HG03442 (cell line): ENCODE measurements at regions not wholly inside any gene's neighbourhood (a gene's known extent, or its start where the extent isn't known, plus 50 kb on each side); places are given as distances from the start of the nearest gene placed in this dataset.
"Not testable (repeated sequence)": the region's sequence is repeated elsewhere in the genome, so short reads cannot be mapped to it uniquely, and the experiment has no call there.

Source experiments
- ATAC-seq: cut with Tn5 transposase; IDR thresholded peaks from one replicate; pipeline ENCODE4 v1.9.1; 2021; ENCODE audit warnings: mild to moderate bottlenecking, moderate library complexity; ENCODE audit not compliant: unreplicated experiment

DNA sequence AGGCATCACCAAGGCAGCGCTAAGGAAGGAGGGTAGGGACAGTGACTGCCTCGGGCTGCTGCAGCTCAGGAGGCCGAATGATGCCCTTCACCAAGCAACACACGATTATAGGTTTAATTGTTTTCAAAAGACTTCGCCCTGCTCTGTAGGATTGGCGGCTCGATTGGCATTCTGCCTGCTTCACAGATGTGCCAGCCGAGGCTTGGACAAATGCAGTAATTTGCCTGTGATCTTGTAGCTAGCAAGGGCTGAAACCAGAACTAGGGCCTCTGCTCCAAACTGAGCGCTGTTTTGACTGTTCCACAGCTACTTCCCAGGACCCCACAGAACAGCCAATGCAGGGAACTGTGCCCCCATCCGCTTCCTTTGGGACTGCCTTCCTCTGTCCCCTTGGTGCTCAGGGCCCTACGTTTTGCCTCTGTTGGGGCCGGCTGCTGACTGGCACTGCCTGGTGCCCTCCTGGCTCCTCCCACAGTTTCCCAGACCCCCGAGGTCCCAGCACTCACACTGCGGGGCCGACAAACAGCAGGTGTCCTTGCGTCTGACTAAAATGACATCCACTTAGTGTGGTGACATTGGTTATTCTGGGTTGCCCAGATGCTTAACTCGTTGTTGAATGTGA, 62.6 kb upstream of the EN2 start:
- no peak for ATAC-seq

DNA sequence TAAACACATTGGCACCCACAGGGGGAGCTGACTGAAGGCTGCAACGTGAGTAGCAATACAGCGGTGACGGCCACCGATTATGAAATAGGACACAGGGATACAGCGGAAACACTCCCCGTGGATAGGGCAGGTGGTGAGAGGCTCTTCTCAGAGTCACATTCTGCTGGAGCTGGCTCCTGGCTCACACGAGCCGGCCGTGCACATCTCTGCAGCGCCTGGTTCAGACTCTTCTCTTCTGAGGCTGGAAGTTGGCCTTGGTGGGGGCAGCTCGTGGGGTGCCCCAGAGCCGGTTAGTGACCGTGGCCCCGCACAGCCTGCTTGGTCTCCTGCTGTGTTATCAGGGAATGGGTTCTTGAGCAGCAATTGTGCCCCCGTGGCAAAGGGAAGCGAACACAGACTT, 61.3 kb upstream of the EN2 start:
- no peak for ATAC-seq

DNA sequence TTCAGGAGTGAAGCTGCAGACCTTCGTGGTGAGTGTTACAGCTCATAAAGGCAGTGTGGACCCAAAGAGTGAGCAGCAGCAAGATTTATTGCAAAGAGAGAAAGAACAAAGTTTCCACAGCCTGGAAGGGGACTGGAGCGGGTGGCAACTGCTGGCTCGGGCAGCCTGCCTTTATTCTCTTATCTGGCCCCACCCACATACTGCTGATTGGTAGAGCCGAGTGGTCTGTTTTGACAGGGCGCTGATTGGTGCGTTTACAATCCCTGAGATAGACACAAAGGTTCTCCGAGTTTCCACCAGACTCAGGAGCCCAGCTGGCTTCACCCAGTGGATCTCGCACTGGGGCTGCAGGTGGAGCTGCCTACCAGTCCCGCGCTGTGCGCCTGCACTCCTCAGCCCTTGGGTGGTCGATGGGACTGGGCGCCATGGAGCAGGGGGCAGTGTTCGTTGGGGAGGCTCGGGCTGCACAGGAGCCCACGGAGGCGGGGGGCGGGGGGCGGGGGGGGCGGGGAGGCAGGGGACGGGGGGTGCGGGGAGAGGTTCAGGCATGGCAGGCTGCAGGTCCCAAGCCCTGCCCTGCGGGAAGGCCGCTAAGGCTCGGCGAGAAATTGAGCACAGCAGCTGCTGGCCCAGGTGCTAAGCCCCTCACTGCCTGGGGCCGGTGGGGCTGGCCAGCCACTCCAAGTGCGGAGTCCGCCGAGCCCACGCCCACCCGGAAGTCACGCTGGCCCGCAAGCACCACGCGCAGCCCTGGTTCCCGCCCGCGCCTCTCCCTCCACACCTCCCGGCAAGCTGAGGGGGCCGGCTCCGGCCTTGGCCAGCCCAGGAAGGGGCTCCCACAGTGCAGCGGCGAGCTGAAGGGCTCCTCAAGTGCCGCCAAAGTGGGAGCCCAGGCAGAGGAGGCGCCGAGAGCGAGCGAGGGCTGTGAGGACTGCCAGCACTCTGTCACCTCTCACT, 59.9 kb upstream of the EN2 start:
- ATAC-seq, result not testable (repeated sequence)

DNA sequence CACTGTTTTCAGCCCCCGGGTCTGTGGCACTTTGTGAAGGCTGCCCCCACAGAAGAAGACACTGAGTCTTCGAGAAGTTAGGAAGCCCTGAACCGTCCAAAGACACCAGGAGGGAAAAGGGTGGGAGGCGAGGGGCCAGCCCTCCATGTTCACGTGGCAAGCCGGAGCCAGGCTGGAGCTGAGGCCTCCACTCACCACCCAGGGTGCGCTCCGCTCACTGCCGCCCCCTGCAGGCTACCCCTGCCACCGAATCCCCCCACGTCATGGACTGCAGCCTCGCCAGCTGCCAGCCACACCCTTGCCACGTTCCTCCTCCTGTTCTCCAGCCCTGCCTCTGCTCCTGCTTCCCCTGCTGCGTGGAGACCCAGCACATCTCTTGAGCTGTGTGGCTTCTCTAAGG, 59.0 kb upstream of the EN2 start:
- no peak for ATAC-seq

DNA sequence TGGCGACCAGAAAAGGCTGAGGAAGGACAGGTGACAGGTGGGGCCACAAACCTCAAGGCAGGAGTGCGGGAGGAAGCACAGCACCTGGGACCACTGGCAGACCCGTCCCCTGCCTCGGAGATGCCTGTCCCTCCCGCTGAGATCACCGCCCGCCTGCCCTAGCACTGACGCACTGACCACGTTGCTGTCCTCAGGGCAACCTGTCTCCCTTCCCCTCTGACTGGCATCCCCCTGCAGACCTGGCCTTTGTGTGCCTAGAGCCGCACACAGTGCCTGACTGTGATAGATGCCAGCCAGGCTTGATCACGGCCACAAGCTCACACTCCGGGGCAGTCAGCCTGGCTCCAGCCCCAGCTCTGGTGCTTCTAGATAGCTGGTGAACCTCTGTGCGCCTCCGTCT, 58.4 kb upstream of the EN2 start:
- ATAC-seq, result no peak

DNA sequence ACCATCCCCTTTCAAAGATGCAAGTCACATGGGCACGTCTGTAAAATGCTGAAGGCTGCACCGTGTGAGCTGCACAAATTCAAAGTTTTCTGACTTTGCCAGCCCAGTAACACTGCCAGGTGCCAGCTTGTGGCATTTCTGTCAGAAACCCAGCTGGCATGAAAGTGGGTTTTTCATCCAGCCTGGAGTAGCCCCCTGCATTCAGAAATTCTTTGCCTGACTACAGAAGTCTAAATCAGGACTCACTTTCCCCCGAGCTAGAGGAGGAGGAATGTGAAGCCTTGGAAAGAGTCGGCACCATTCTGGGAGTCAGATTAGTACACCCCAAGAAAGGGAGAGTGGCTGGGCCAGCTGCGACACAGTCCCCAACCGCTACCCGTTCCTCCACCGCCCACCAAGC, 56.7 kb upstream of the EN2 start:
- no peak for ATAC-seq

DNA sequence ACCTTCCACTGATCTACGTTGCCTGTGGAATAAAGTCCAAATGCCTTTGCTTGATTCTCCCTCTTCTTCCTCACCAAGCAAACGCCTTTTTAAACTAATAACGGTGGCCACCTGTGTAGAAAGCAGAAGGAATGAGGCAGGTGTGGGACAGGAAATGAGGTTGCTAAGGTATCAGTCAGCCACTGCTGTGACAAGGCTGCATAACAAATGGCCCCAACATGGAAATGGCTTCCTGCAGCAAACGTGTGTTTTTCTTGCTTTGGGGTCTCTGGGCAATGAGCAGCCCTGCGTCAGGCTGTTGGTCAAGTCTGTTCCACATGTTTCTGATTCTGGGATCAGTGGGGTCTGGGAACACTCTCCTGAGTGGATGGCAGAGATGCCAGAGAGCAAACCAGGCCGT, 56.0 kb upstream of the EN2 start:
- ATAC-seq, result no peak

DNA sequence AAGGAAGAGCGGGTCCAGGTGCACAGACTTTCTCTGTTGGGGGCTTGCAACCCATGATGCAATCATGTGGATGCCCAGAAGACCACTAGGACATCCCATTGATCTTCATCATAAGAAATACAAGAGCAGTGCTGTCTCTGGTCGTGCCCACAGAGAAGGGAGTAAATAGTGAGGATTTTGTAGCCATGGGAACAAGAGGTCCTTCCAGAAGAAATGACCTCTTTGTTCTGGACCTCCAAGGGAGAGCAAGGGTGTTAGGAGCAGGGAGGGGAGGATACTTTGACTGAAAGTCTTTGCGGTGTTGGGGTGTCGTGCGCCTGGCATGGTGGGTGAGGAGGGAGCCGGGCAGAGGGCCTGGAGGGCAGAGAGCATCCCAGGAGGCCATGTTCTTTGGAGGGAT, 55.0 kb upstream of the EN2 start:
- no peak for ATAC-seq

DNA sequence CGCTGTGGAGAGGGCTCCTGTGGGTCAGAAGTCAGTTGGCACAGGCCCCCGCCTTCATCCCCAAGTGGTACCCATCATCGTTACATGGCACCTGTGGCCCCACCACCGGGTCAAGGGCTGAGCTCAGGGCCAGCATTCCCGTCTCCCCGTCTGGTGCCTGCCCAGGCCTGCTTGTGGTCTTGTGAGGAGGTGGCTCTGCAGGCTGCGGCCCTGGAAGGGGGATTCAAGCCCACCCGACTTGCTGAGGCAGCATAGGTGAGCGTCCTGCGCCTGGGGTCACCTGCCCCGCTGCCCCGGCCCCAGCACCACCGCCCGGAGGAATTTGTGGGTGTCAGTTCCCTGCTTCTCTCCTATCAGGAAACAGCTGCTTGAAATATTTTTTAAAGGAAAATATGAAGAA, 53.0 kb upstream of the EN2 start:
- no peak for ATAC-seq

DNA sequence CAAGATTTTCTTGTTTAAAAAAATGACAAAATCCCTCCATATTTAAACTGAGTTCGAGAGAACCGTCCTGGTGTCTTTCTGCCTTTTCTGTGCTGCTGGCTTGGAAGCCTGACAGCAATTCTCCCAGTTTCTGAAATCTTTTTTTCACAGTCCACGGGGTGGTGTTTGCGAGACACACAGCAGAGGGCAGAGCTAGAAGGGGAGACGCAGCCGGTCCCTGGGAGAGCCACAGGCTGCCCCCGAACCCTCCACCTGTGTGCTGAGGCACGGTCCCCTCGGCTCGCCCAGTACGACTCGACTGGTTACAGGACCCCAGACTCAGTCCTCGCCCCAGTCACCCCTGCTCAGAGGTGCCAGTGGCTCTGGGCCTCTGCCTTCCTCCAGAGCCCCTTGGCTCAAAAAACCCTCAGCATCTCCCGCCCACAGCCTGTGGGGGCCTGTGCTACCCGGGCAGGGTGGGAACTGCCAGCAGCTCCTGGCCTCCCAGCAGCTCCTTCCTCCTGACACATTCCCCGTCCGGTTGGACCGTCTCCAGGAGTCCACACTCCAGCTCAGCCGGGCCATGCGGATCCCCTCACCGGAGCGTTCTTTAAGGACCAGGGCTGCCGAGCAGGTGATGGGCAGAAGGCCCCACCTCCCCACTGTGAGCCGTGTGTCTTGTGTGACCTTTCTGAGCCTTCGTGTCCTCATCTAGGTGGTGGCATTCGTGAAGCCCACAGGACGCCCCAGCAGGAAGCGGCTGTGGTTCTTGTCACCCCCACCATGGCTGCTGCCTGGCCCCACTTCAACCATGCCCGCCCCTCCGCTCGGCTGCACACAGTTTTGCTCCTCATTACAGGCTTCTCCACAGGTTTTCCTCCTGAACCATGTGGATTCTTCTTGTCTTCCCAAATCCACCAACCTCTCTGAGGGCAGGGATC, 52.3 kb upstream of the EN2 start:
- no peak for ATAC-seq

DNA sequence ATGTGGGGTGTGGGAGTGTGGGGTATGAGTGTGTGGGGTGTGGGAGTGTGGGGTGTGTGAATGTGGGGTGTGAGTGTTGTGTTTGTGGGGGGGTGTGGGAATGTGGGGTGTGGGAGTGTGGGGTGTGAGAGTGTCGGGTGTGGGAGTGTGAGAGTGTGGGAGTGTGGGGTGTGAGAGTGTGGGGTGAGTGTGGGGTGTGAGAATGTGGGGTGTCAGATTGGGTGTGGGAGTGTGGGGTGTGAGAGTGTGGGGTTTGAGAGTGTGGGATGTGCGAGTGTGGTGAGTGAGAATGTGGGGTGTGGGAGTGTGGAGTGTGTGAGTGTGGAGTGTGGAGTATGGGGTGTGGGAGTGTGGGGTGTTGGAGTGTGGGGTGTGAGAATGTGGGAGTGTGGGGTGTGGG, 50.1 kb upstream of the EN2 start:
- no peak for ATAC-seq
